Natural killer cell (primary cell): ENCODE measurements at regions not wholly inside any gene's neighbourhood (a gene's known extent, or its start where the extent isn't known, plus 50 kb on each side); places are given as distances from the start of the nearest gene placed in this dataset.

Experiments
- ATAC-seq, 3 donors: fragments of 150-1000 bp in 2 of 3; fragments of 200-7000 bp in 1 of 3; cut with Tn5 transposase; 1 replicate in 1 of 3; 2 replicates in 2 of 3; pipeline ENCODE4 v1.10.0; 2021; ENCODE audit warnings: mild to moderate bottlenecking in 2 of 3, moderate library complexity in 2 of 3
- DNase-seq, 2 donors: peaks; one replicate each; pipeline versions ENCODE4 v3.0.0 to v3.0.0-alpha.2; 2013 to 2021; ENCODE audit warnings: mixed read lengths in 1 of 2
- H3K27ac ChIP-seq: one replicate; pipeline ENCODE4 v1.5.1; 2013; ENCODE audit warnings: mild to moderate bottlenecking, low read length
- H3K27me3 ChIP-seq: one replicate; pipeline ENCODE4 v1.6.1; 2013; ENCODE audit warnings: low read length; ENCODE audit not compliant: control insufficient read depth, insufficient read depth
- H3K36me3 ChIP-seq: one replicate; pipeline ENCODE4 v1.6.1; 2013; ENCODE audit warnings: low read length; ENCODE audit not compliant: control insufficient read depth, insufficient read depth
- H3K4me1 ChIP-seq: one replicate; pipeline ENCODE4 v1.6.1; 2013; ENCODE audit warnings: low read length; ENCODE audit not compliant: control insufficient read depth, insufficient read depth
- H3K4me3 ChIP-seq: one replicate; pipeline ENCODE4 v1.5.1; 2013; ENCODE audit warnings: low read length
- H3K9me3 ChIP-seq: one replicate; pipeline ENCODE4 v1.6.1; 2013; ENCODE audit warnings: low read length; ENCODE audit not compliant: control insufficient read depth, insufficient read depth
- H3K27ac Mint-ChIP-seq, 2 donors: one replicate each; pipeline ENCODE4 v1.8.0; 2022; ENCODE audit warnings: mild to moderate bottlenecking in 2 of 2, mixed read lengths in 2 of 2, moderate library complexity in 1 of 2
- H3K27me3 Mint-ChIP-seq, 2 donors: one replicate each; pipeline ENCODE4 v1.8.0; 2022; ENCODE audit warnings: low read depth in 2 of 2, mixed read lengths in 2 of 2
- H3K36me3 Mint-ChIP-seq: one replicate; pipeline ENCODE4 v1.8.0; 2022; ENCODE audit warnings: mixed read lengths
- H3K4me1 Mint-ChIP-seq, 2 donors: one replicate each; pipeline ENCODE4 v1.8.0; 2022; ENCODE audit warnings: mixed read lengths in 2 of 2
- H3K4me3 Mint-ChIP-seq: one replicate; pipeline ENCODE4 v1.8.0; 2022; ENCODE audit warnings: mild to moderate bottlenecking, moderate library complexity, mixed read lengths
- H3K9me3 Mint-ChIP-seq, 2 donors: one replicate each; pipeline ENCODE4 v1.8.0; 2022; ENCODE audit warnings: mixed read lengths in 2 of 2
- WGBS: methylation state at CpG from one replicate; pipeline ENCODE4 v1.1.7; 2013; ENCODE audit warnings: missing lambda C conversion rate; ENCODE audit not compliant: insufficient coverage; 5-methylcytosine and 5-hydroxymethylcytosine counted together
- intact Hi-C: fragments of 100-400 bp; cut with micrococcal nuclease; formaldehyde crosslinking; loops from one replicate; pipeline ENCODE4 v1.14.2; 2022
- TF ChIP-seq, protein P1 (sequence below): fragments of 200-600 bp; IDR thresholded peaks from one replicate; pipeline ENCODE4 v1.8.0; 2022; ENCODE audit warnings: antibody characterized with exemption

DNA sequence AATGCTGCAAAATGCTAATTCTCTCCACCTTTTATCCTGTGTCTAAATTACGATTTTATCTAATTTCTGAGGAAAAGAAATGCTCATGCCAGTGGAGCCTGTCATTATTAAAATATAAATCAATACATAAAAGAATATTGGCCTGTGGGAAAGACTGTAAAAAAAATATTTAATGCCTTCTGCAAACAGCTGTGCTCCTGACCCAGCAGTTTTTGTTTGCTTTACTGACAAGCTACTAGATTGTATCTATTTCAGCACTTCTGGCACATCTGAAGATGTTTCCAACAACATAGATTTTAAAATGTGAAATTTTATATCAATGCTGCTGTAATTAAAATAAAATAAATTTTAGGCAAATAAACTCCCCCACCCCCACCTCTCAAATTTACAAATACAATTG lies 493.6 kb upstream of the AGTR1 start:
- no CpG with 5 or more reads among the region's 1 CpG for WGBS
- Histone ChIP-seq H3K27me3 (no peaks in the 10 kb centered on the region), H3K27ac (no peak overlapping the region), H3K9me3 (no peaks in the 10 kb centered on the region), H3K4me1 (no peaks in the 10 kb centered on the region), H3K36me3 (no peaks in the 10 kb centered on the region), H3K4me3 (no peak overlapping the region)
- ATAC-seq (no peak), DNase-seq (no peak)
- no peak overlapping the region for H3K4me3 Mint-ChIP-seq
- H3K9me3 Mint-ChIP-seq = peaks cover 13 to 17% of the 10 kb centered on the region in 2 donors
- TF ChIP-seq, protein P1, sequence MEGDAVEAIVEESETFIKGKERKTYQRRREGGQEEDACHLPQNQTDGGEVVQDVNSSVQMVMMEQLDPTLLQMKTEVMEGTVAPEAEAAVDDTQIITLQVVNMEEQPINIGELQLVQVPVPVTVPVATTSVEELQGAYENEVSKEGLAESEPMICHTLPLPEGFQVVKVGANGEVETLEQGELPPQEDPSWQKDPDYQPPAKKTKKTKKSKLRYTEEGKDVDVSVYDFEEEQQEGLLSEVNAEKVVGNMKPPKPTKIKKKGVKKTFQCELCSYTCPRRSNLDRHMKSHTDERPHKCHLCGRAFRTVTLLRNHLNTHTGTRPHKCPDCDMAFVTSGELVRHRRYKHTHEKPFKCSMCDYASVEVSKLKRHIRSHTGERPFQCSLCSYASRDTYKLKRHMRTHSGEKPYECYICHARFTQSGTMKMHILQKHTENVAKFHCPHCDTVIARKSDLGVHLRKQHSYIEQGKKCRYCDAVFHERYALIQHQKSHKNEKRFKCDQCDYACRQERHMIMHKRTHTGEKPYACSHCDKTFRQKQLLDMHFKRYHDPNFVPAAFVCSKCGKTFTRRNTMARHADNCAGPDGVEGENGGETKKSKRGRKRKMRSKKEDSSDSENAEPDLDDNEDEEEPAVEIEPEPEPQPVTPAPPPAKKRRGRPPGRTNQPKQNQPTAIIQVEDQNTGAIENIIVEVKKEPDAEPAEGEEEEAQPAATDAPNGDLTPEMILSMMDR = no peak
- no peaks in the 10 kb centered on the region for H3K27me3 Mint-ChIP-seq
- no peaks in the 10 kb centered on the region for H3K4me1 Mint-ChIP-seq
- no peaks in the 10 kb centered on the region for H3K36me3 Mint-ChIP-seq
- no peak overlapping the region for H3K27ac Mint-ChIP-seq
- intact Hi-C loops = no loop called here

DNA sequence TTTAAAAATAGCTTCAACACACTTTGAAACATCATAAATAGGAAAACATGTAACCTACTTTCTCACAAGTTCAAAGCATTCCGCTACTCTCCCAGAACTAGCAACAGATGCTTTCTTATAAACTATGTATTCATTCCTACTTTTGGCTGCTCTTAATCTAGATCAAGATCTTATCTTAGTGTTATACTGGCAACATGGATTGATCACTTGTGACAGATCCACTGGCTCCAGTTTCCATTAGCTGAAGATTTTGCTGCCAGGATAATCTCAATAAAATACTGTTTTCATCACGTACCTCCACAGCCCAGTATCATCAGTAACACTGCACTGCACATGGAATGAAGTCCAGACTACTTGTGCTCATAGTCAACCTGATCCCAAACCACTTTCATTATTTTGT lies 491.7 kb upstream of the AGTR1 start:
- Histone ChIP-seq H3K4me3 (no peak overlapping the region), H3K27me3 (no peaks in the 10 kb centered on the region), H3K4me1 (no peaks in the 10 kb centered on the region), H3K9me3 (no peaks in the 10 kb centered on the region), H3K27ac (no peak overlapping the region), H3K36me3 (no peaks in the 10 kb centered on the region)
- Mint-ChIP-seq H3K27ac (no peak overlapping the region), H3K9me3 (peaks cover 6 to 8% of the 10 kb centered on the region in 2 donors), H3K4me3 (no peak overlapping the region), H3K4me1 (no peaks in the 10 kb centered on the region), H3K36me3 (no peaks in the 10 kb centered on the region), H3K27me3 (no peaks in the 10 kb centered on the region)
- TF ChIP-seq, protein P1 = no peak
- 80% methylated on average over 2 of the region's 2 CpGs for WGBS
- DNase-seq = no peak
- no peak for ATAC-seq
- intact Hi-C loops = no loop called here

DNA sequence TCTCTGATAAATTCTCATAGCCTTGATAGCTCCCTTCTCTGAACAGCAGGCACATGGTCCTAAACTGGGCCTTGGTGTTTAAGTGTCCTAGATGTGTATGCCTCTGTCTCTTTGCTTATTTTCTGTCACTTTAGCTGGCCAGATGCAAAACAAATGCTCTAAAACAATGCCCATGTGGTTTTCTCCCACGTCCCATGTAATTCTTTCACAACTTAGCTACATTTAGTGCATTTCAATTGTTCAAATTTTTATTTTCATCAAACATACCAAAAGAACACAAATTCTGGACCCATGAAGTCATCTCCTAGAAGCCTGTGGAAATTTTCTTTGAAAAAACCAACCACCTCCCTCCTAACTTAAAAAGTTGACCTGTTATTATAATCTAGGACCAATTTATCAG lies 491.3 kb upstream of the AGTR1 start:
- Mint-ChIP-seq H3K27me3 (no peaks in the 10 kb centered on the region), H3K9me3 (peaks cover 6 to 7% of the 10 kb centered on the region in 2 donors), H3K27ac (no peak overlapping the region), H3K4me1 (no peaks in the 10 kb centered on the region), H3K4me3 (no peak overlapping the region), H3K36me3 (no peaks in the 10 kb centered on the region)
- Histone ChIP-seq H3K27ac (no peak overlapping the region), H3K36me3 (no peaks in the 10 kb centered on the region), H3K4me1 (no peaks in the 10 kb centered on the region), H3K27me3 (no peaks in the 10 kb centered on the region), H3K9me3 (no peaks in the 10 kb centered on the region), H3K4me3 (no peak overlapping the region)
- ATAC-seq = no peak
- TF ChIP-seq, protein P1 = no peak
- no peak for DNase-seq
- WGBS = 47% methylated on average over 1 of the region's 1 CpG
- intact Hi-C loops = no loop called here

DNA sequence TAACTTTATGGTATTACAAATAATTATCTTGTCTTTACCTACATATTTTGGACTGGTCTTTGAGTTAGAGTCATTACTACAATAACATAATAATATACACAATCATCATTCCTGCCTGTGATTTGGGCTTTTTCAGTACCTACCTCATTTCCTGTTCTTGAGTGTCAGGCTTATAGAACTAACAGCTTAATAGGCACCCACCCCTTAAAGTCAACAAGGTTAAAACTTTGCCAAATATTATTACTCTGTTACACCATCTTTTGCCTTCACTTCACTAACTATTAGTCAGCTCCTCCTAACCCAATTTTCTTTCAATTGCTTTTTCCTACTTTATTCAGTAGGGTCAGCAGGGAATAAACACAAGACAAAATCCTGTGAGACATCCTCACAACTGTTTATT lies 488.7 kb upstream of the AGTR1 start:
- Mint-ChIP-seq H3K9me3 (peaks cover 6 to 9% of the 10 kb centered on the region in 2 donors), H3K27ac (no peak overlapping the region), H3K4me1 (no peaks in the 10 kb centered on the region), H3K36me3 (no peaks in the 10 kb centered on the region), H3K4me3 (no peak overlapping the region), H3K27me3 (no peaks in the 10 kb centered on the region)
- no peak for ATAC-seq
- no peak for DNase-seq
- TF ChIP-seq, protein P1 = no peak
- H3K27me3 ChIP-seq = no peaks in the 10 kb centered on the region
- H3K4me1 ChIP-seq = no peaks in the 10 kb centered on the region
- no peaks in the 10 kb centered on the region for H3K9me3 ChIP-seq
- H3K36me3 ChIP-seq = no peaks in the 10 kb centered on the region
- intact Hi-C loops = no loop called here
- H3K27ac ChIP-seq = no peak overlapping the region
- no peak overlapping the region for H3K4me3 ChIP-seq
